NCI-H1417 (cell line): ENCODE measurements at regions not wholly inside any gene's neighbourhood (a gene's known extent, or its start where the extent isn't known, plus 50 kb on each side); places are given as distances from the start of the nearest gene placed in this dataset.
"Not testable (repeated sequence)": the region's sequence is repeated elsewhere in the genome, so short reads cannot be mapped to it uniquely, and the experiment has no call there.

Experiments
- DNase-seq, 3 experiments: peaks; one replicate each; lab custom pipeline; 2025; lab: John Stamatoyannopoulos, UW

GRCh38 chr7:17440025-17440784 is 141.8 kb downstream of the AHR start:
- not testable (repeated sequence) for DNase-seq

GRCh38 chr7:17440831-17441230 is 142.4 kb downstream of the AHR start:
- DNase-seq: no peak

DNA sequence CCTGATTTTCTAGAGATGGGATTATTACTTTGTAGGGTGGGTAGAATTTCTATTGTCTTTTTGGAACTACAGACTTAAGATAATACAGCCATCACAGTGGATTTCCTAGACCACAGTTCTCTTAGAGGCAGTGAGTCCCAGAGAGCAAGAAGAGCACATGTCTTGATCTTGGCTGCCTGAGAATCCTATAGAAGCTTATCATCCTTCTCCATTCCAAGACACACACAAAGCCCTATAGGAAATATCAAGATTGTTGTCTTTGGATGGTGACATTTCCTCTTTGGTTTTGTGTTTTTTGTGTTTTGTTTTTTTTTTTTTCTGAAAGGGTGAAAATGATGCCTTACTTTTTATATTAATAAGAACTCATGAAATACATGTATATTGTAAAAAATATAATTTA is 143.1 kb downstream of the AHR start:
- no peak for DNase-seq

DNA sequence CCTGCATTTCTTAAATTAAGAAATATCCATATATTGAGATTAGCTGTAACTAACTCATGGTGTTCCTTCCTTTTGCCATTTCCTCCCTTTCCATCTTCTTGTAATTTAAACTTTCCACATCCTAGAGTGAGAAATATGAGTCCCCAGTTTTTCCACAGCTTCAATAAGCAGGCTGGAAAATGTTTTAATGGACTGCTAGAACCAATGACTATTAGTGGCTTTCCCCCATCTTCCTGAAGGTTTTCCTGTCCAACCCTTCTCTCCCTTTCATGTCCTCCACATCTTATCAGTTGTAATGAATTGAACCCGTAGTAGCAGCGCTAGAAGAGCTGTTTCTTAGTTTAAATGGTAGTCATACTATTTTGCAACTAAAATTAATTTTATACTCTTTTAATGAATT is 145.7 kb downstream of the AHR start:
- DNase-seq: no peak

GRCh38 chr7:17444673-17445072 is 146.2 kb downstream of the AHR start:
- DNase-seq: no peak

- DNase-seq: no peak
Measured at GRCh38 chr7:17446340-17446739, 147.9 kb downstream of the AHR start.

DNA sequence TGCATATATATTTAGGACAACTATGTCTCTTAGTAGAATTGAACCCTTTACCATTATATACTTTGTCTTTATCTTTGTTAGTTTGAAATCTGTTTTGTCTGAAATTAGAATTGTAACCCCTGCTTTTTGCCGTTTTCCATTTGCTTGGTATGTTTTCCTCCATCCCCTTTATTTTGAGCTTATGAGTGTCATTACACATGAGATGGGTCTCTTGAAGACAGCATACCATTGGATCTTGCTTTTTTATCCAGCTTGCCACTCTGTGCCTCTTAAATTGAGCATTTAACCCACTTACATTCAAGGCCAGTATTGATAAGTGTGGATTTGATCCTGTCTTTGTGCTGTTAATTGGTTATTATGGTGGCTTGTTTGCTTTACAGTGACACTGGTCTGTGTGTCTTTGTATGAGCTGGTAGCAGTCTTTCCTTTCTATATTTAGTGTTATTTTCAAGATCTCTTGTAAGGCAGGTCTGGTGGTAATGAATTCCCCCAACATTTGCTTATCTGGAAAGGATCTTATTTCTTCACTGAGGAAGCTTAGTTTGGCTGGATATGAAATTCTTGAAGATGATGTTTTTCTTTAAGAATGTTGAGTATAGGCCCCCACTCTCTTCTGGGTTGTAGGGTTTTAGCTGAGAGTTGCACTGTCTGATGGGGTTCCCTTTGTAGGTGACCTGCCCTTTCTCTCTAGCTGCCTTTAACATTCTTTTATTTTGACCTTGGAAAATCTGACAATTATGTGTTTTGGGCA is 149.5 kb downstream of the AHR start:
- no peak for DNase-seq

GRCh38 chr7:17448479-17449423 is 150.3 kb downstream of the AHR start:
- DNase-seq: no peak

- DNase-seq: no peak
Measured at GRCh38 chr7:17456541-17456940, 158.1 kb downstream of the AHR start.

DNA sequence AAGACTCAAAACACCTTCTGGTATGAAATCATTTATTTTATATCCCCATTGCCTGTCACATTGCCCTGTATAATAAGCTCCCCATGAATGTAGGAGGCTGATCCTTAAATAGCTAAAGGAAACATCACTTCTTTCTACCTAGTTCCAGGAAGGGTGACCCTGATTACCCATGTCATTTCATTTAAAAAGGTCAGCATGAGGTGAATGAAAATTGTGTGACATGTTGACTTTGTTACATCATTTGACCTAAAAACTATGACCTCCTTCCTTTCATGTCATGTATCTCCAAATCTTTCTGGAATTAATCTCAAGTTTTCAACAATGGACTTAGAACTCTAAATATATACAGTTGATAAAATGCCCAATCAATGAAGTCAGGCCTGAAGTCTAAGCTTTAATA is 161.5 kb downstream of the AHR start:
- no peak for DNase-seq

GRCh38 chr7:17460665-17461064 is 162.2 kb downstream of the AHR start:
- DNase-seq: no peak

GRCh38 chr7:17462131-17462631 is 163.7 kb downstream of the AHR start:
- DNase-seq: no peak

DNA sequence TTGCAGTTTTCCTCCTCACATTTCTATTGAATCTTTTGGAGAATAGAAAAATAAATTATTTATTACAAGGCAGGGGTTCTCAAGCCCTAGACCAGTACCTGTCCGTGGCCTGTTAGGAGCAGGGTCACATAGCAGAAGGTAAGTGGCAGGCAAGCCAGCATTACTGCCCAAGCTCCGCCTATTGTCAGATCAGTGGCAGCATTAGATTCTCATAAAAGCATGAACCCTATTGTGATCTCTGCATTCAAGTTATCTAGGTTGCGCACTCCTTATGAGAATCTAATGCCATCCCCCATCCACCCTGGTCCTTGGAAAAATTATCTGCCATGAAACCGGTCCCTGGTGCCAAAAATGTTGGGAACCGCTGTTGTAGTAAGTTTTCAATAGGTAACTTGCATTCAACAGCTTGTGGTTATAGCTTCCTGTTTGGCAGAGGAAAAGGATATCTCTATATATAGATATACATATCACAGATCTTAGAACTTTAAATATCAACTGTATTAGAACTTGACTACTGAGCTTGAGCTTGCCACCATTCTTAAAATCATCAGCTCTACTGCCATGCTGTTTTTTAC is 165.1 kb downstream of the AHR start:
- no peak for DNase-seq

GRCh38 chr7:17466216-17466615 is 167.8 kb downstream of the AHR start:
- DNase-seq: no peak

DNA sequence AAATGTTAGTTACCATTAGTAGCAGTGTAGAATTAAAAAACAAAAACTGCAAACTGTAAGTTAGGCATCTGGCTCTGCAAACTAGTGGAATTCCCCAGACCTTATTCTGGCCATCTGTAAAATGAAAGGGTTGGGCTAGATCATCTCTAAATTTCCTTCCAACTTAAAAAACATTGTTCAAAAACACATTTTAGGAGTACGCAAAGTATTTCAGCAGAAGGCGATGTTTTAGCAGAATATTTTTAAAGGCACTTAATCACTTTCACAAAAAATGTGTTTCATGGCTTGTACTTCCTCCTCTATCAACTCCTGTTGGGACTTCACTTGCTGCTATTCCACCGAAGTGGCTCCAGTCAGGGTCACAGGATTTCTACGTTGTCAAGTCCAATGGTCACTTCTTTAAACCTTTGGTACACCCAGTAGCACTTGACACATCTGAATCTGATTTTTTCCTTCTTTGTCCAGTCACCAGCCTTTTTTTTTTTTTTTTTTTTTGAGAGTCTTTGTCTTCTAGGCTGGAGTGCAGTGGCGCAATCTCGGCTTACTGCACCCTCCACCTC is 169.0 kb downstream of the AHR start:
- DNase-seq: no peak

GRCh38 chr7:17471325-17471724 is 172.9 kb downstream of the AHR start:
- DNase-seq: no peak

DNA sequence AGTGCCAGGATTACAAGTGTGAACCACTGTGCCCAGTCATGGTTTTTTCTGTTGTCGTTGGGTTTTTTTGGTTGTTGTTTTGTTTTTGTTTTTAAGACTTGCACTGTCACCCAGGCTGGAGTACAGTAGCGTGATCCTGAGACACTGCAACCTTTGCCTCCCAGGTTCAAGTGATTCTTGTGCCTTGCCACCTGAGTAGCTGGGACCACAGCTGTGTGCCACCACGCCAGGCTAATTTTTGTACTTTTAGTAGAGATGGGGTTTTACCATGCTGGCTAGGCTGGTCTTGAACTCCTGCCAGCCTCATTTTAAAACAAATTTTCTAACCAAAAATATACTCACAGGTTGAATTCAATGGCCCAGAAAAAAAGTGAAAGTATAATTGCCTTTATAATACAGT is 174.1 kb downstream of the AHR start:
- DNase-seq: no peak

GRCh38 chr7:17472939-17473338 is 174.5 kb downstream of the AHR start:
- no peak for DNase-seq

DNA sequence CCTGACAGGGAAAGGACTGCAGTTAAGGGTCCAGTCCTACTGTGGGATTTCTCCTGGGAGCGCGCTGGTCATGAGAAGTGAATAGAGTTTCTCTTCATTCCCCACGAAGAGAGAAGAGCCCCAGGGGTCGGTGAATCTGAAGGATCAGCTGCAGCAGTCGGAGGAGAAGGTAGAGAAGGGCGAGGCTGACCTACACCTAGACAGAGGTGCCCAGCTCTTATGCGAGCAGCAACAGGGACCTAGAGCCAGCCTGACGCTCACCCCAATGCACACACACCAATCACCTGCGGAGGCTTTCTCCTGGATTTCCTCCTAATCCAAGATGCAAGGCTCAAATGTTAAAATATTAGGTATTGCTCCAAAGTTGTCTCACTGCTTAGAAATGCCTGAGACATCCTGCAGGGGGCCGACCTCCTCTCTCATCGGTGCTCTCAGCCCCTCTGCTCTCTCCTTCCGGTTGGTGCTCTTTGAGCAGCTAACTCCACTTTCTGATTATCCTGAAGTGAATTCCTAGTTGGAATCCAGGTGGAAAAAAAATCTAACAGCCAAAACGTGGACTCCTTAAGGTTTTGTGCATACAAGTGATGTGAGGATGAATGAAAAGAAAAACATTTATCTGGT is 176.4 kb downstream of the AHR start:
- no peak for DNase-seq

- no peak for DNase-seq
Measured at GRCh38 chr7:17477182-17477581, 178.7 kb downstream of the AHR start.

- no peak for DNase-seq
Measured at GRCh38 chr7:17481118-17481517, 182.7 kb downstream of the AHR start.
